NCI-H146 treated with DMSO at 0.1 percent for 48 hours (cell line): ENCODE measurements at regions not wholly inside any gene's neighbourhood (a gene's known extent, or its start where the extent isn't known, plus 50 kb on each side); places are given as distances from the start of the nearest gene placed in this dataset.
"Not testable (repeated sequence)": the region's sequence is repeated elsewhere in the genome, so short reads cannot be mapped to it uniquely, and the experiment has no call there.

ENCODE experiments used
- DNase-seq: peaks from one replicate; lab custom pipeline; 2025; ENCODE audit not compliant: unreplicated experiment; lab: John Stamatoyannopoulos, UW

GRCh38 chr13:67509018-67509417, 278.9 kb upstream of the PCDH9 start:
- DNase-seq: no peak

GRCh38 chr13:67508275-67508674, 278.1 kb upstream of the PCDH9 start:
- DNase-seq: not testable (repeated sequence)

- DNase-seq: no peak
These were observed 276.3 kb upstream of the PCDH9 start for GRCh38 chr13:67506407-67506806.

- DNase-seq: no peak
These were observed 275.2 kb upstream of the PCDH9 start for GRCh38 chr13:67505376-67505775.

- DNase-seq: no peak
These were observed 268.8 kb upstream of the PCDH9 start for GRCh38 chr13:67498948-67499347.

- no peak for DNase-seq
These were observed 263.7 kb upstream of the PCDH9 start for GRCh38 chr13:67493835-67494234.

GRCh38 chr13:67489016-67489415, 258.9 kb upstream of the PCDH9 start:
- DNase-seq: peak; percentile 76

GRCh38 chr13:67481445-67481844, 251.3 kb upstream of the PCDH9 start:
- DNase-seq: no peak

GRCh38 chr13:67474115-67474514, 244.0 kb upstream of the PCDH9 start:
- DNase-seq: no peak

GRCh38 chr13:67469623-67470022, 239.5 kb upstream of the PCDH9 start:
- no peak for DNase-seq

- no peak for DNase-seq
These were observed 236.4 kb upstream of the PCDH9 start for GRCh38 chr13:67466569-67466968.

- no peak for DNase-seq
These were observed 234.0 kb upstream of the PCDH9 start for GRCh38 chr13:67464154-67464553.

- DNase-seq: no peak
These were observed 232.0 kb upstream of the PCDH9 start for GRCh38 chr13:67462098-67462497.

- not testable (repeated sequence) for DNase-seq
These were observed 222.4 kb upstream of the PCDH9 start for GRCh38 chr13:67452526-67452925.

GRCh38 chr13:67445436-67445835, 215.3 kb upstream of the PCDH9 start:
- DNase-seq: no peak

- no peak for DNase-seq
These were observed 213.8 kb upstream of the PCDH9 start for GRCh38 chr13:67443923-67444322.

GRCh38 chr13:67440236-67440975, 210.3 kb upstream of the PCDH9 start:
- no peak for DNase-seq

GRCh38 chr13:67439365-67439764, 209.2 kb upstream of the PCDH9 start:
- no peak for DNase-seq

- peak; percentile 45 for DNase-seq
These were observed 208.3 kb upstream of the PCDH9 start for GRCh38 chr13:67438465-67438864.

GRCh38 chr13:67437244-67437643, 207.1 kb upstream of the PCDH9 start:
- no peak for DNase-seq

GRCh38 chr13:67421475-67421874, 191.3 kb upstream of the PCDH9 start:
- no peak for DNase-seq

- peak; percentile 41 for DNase-seq
These were observed 186.2 kb upstream of the PCDH9 start for GRCh38 chr13:67416047-67416925.
